GM18873 (cell line): ENCODE measurements at regions not wholly inside any gene's neighbourhood (a gene's known extent, or its start where the extent isn't known, plus 50 kb on each side); places are given as distances from the start of the nearest gene placed in this dataset.
"Not testable (repeated sequence)": the region's sequence is repeated elsewhere in the genome, so short reads cannot be mapped to it uniquely, and the experiment has no call there.

ENCODE experiments used
- ATAC-seq: cut with Tn5 transposase; IDR thresholded peaks from one replicate; pipeline ENCODE4 v1.9.1; 2021; ENCODE audit warnings: mild to moderate bottlenecking, moderate library complexity, moderate number of reproducible peaks; ENCODE audit not compliant: unreplicated experiment, low FRiP score

GRCh38 chr14:89575386-89576061 is 158.5 kb upstream of the FOXN3 start:
- no peak for ATAC-seq

- no peak for ATAC-seq
Observed at GRCh38 chr14:89574420-89574819, 157.4 kb upstream of the FOXN3 start.

- ATAC-seq, result no peak
Observed at GRCh38 chr14:89573399-89573657, 156.3 kb upstream of the FOXN3 start.

- ATAC-seq, result no peak
Observed at GRCh38 chr14:89572596-89573398, 155.8 kb upstream of the FOXN3 start.

- ATAC-seq, result no peak
Observed at GRCh38 chr14:89571491-89571890, 154.5 kb upstream of the FOXN3 start.

GRCh38 chr14:89566644-89567415 is 149.8 kb upstream of the FOXN3 start:
- no peak for ATAC-seq

- no peak for ATAC-seq
Observed at GRCh38 chr14:89566180-89566579, 149.1 kb upstream of the FOXN3 start.

GRCh38 chr14:89565607-89566006 is 148.6 kb upstream of the FOXN3 start:
- no peak for ATAC-seq

- ATAC-seq, result no peak
Observed at GRCh38 chr14:89564989-89565388, 148.0 kb upstream of the FOXN3 start.

GRCh38 chr14:89564286-89564957 is 147.4 kb upstream of the FOXN3 start:
- no peak for ATAC-seq

GRCh38 chr14:89563471-89563870 is 146.4 kb upstream of the FOXN3 start:
- no peak for ATAC-seq

GRCh38 chr14:89551955-89552354 is 134.9 kb upstream of the FOXN3 start:
- no peak for ATAC-seq

GRCh38 chr14:89551432-89551831 is 134.4 kb upstream of the FOXN3 start:
- ATAC-seq, result no peak

GRCh38 chr14:89550821-89551220 is 133.8 kb upstream of the FOXN3 start:
- no peak for ATAC-seq

- ATAC-seq, result no peak
Observed at GRCh38 chr14:89549381-89550125, 132.5 kb upstream of the FOXN3 start.

GRCh38 chr14:89547047-89547446 is 130.0 kb upstream of the FOXN3 start:
- ATAC-seq, result not testable (repeated sequence)

- ATAC-seq, result no peak
Observed at GRCh38 chr14:89544636-89545301, 127.7 kb upstream of the FOXN3 start.

- no peak for ATAC-seq
Observed at GRCh38 chr14:89543425-89543790, 126.4 kb upstream of the FOXN3 start.

- no peak for ATAC-seq
Observed at GRCh38 chr14:89542786-89543424, 125.9 kb upstream of the FOXN3 start.
